Loucy (cell line): ENCODE measurements at regions not wholly inside any gene's neighbourhood (a gene's known extent, or its start where the extent isn't known, plus 50 kb on each side); places are given as distances from the start of the nearest gene placed in this dataset.

Source experiments
- EZH2phosphoT487 ChIP-seq: fragments of 200-600 bp; IDR thresholded peaks from 2 replicates; pipeline ENCODE4 v1.6.1; 2018; ENCODE audit warnings: antibody characterized with exemption, mild to moderate bottlenecking, moderate library complexity, borderline replicate concordance
- TF ChIP-seq, protein P1 (sequence below): fragments of 200-600 bp; sonication (generic); conservative IDR thresholded peaks from 2 replicates; pipeline ENCODE4 v1.5.1; 2014; ENCODE audit warnings: mild to moderate bottlenecking, antibody characterized with exemption, low read length

DNA sequence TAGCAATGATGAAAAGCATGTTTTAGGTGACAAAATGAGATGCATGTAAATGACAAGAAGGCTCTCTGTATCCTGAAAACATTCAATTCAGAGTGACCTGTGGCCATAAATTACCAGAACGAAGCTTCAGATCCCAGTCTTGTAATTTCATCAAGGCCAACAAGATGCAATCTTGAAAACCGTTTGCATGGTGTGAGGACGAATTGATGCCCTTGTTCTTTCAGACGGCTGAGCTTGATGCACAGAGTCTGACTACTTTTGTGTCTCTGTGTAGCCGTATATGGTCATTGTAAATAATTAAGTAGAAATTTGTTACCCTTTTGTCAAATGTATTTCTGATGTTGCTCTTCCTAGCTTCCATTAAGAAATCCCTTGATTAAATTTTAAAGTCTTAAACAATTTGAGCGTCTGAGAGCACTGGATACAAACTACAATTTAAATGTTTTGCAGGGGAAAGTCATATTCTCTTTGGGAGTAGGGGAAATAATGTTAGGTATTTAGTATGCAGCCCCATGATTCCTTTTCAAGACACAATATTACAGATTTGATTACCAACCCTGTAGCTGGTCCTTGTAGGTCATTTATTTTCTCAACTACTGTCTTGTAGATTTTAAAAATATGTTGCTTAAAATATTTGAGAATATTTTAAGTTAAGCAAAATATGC lies 125.8 kb upstream of the PCDH9 start:
- TF ChIP-seq, protein P1, sequence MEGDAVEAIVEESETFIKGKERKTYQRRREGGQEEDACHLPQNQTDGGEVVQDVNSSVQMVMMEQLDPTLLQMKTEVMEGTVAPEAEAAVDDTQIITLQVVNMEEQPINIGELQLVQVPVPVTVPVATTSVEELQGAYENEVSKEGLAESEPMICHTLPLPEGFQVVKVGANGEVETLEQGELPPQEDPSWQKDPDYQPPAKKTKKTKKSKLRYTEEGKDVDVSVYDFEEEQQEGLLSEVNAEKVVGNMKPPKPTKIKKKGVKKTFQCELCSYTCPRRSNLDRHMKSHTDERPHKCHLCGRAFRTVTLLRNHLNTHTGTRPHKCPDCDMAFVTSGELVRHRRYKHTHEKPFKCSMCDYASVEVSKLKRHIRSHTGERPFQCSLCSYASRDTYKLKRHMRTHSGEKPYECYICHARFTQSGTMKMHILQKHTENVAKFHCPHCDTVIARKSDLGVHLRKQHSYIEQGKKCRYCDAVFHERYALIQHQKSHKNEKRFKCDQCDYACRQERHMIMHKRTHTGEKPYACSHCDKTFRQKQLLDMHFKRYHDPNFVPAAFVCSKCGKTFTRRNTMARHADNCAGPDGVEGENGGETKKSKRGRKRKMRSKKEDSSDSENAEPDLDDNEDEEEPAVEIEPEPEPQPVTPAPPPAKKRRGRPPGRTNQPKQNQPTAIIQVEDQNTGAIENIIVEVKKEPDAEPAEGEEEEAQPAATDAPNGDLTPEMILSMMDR, result no peak
- no peak for TF ChIP-seq EZH2phosphoT487
